ENCODE measurements at regions not wholly inside any gene's neighbourhood (a gene's known extent, or its start where the extent isn't known, plus 50 kb on each side); places are given as distances from the start of the nearest gene placed in this dataset.

DNA sequence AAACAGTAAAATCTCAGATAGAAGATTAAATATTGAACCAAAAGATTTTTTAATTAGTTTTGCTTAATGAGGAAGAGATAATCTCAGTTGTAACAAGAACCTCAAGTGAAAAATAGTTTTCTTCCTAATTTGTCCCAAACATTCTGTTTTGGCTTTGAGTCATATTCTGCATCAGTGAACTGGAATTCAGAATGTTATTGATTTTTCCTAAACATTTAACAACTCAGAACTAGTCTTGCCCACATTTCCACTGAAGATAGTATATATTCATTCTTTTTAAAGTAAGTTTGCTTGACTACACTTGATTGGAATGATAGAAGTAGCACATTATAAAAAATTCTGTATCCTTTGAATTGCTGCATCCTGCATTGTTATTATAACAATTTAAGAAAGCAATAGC, 85.7 kb upstream of the UGP2 start:
- H3K27me3 ChIP-seq (ENCODE audit: insufficient read depth, low read depth, low read length) = no peaks in the 10 kb centered on the region
- H4K20me1 ChIP-seq (ENCODE audit: insufficient read depth) = no peaks in the 10 kb centered on the region
- no peak overlapping the region for H3K4me3 ChIP-seq (ENCODE audit: low read length)
- H3K9ac ChIP-seq (ENCODE audit: low read length) = no peak overlapping the region
- H3K9me2 ChIP-seq (ENCODE audit: insufficient read depth, low read length) = no peaks in the 10 kb centered on the region
- peaks cover 3% of the 10 kb centered on the region for H3K9me3 ChIP-seq (ENCODE audit: low read length)
- H3K36me3 ChIP-seq (ENCODE audit: insufficient read depth, low read length) = no peaks in the 10 kb centered on the region
- no peaks in the 10 kb centered on the region for H3K79me2 ChIP-seq (replicated peaks; ENCODE audit: insufficient read depth, low read length)
- no peak for TF ChIP-seq EP300 (conservative IDR thresholded peaks at IDR 0.05; ENCODE audit: poor library complexity, severe bottlenecking)
- TF ChIP-seq MXI1 (conservative IDR thresholded peaks at IDR 0.05; ENCODE audit: poor library complexity, severe bottlenecking) = no peak
- TF ChIP-seq, protein P1, sequence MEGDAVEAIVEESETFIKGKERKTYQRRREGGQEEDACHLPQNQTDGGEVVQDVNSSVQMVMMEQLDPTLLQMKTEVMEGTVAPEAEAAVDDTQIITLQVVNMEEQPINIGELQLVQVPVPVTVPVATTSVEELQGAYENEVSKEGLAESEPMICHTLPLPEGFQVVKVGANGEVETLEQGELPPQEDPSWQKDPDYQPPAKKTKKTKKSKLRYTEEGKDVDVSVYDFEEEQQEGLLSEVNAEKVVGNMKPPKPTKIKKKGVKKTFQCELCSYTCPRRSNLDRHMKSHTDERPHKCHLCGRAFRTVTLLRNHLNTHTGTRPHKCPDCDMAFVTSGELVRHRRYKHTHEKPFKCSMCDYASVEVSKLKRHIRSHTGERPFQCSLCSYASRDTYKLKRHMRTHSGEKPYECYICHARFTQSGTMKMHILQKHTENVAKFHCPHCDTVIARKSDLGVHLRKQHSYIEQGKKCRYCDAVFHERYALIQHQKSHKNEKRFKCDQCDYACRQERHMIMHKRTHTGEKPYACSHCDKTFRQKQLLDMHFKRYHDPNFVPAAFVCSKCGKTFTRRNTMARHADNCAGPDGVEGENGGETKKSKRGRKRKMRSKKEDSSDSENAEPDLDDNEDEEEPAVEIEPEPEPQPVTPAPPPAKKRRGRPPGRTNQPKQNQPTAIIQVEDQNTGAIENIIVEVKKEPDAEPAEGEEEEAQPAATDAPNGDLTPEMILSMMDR (IDR thresholded peaks at IDR 0.05; ENCODE audit: poor library complexity, severe bottlenecking) = no peak
- TF ChIP-seq POLR2AphosphoS5 (IDR thresholded peaks at IDR 0.05) = no peak
- TF ChIP-seq SMC3 (conservative IDR thresholded peaks at IDR 0.05; ENCODE audit: poor library complexity) = no peak
- no peak for TF ChIP-seq TAF1 (IDR thresholded peaks at IDR 0.05; ENCODE audit: low read depth)
- TF ChIP-seq, protein P2, sequence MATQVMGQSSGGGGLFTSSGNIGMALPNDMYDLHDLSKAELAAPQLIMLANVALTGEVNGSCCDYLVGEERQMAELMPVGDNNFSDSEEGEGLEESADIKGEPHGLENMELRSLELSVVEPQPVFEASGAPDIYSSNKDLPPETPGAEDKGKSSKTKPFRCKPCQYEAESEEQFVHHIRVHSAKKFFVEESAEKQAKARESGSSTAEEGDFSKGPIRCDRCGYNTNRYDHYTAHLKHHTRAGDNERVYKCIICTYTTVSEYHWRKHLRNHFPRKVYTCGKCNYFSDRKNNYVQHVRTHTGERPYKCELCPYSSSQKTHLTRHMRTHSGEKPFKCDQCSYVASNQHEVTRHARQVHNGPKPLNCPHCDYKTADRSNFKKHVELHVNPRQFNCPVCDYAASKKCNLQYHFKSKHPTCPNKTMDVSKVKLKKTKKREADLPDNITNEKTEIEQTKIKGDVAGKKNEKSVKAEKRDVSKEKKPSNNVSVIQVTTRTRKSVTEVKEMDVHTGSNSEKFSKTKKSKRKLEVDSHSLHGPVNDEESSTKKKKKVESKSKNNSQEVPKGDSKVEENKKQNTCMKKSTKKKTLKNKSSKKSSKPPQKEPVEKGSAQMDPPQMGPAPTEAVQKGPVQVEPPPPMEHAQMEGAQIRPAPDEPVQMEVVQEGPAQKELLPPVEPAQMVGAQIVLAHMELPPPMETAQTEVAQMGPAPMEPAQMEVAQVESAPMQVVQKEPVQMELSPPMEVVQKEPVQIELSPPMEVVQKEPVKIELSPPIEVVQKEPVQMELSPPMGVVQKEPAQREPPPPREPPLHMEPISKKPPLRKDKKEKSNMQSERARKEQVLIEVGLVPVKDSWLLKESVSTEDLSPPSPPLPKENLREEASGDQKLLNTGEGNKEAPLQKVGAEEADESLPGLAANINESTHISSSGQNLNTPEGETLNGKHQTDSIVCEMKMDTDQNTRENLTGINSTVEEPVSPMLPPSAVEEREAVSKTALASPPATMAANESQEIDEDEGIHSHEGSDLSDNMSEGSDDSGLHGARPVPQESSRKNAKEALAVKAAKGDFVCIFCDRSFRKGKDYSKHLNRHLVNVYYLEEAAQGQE (IDR thresholded peaks at IDR 0.05; ENCODE audit: borderline replicate concordance) = no peak
- TF ChIP-seq RAD21 (conservative IDR thresholded peaks at IDR 0.05) = no peak
- no peak for TF ChIP-seq EZH2 (IDR thresholded peaks at IDR 0.05; ENCODE audit: borderline replicate concordance, insufficient read depth, low read length, poor library complexity, severe bottlenecking)
- H3K27ac ChIP-seq (ENCODE audit: low read length) = no peak overlapping the region
- no peak overlapping the region for H2AFZ ChIP-seq (ENCODE audit: low read depth, low read length)
- H3K4me2 ChIP-seq (ENCODE audit: low read length) = no peak overlapping the region
- H3F3A ChIP-seq (ENCODE audit: insufficient read depth, low read length, poor library complexity, severe bottlenecking) = no peaks in the 10 kb centered on the region

DNA sequence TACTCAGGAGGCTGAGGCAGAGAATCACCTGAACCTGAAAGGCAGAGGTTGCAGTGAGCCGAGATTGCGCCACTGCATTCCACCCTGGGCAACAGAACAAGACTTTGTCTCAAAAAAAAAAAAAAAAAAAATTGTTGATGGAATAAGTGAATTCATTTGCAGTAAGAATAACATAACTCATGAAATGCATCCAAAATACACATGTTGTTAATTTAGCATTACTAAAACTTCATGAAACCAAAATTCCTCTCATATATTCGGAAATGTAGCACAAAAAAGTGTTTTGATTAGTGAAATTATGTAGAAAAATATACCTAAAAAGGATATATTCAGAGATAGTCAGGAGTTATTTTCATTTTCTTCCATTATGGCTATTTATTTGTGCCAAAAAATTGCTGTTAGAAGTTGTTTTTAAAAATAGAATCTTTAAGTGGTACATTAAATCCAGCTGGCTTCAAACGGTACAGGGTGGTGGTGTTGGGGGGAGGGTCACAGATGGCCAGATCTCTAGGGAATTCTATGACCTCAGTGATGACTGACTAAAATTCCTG, 78.2 kb upstream of the UGP2 start:
- no peak overlapping the region for H2AFZ ChIP-seq (ENCODE audit: low read depth, low read length)
- peaks cover 3% of the 10 kb centered on the region for H3K9me3 ChIP-seq (ENCODE audit: low read length)
- no peaks in the 10 kb centered on the region for H3F3A ChIP-seq (ENCODE audit: insufficient read depth, low read length, poor library complexity, severe bottlenecking)
- H4K20me1 ChIP-seq (ENCODE audit: insufficient read depth) = no peaks in the 10 kb centered on the region
- H3K4me3 ChIP-seq (ENCODE audit: low read length) = no peak overlapping the region
- no peak overlapping the region for H3K27ac ChIP-seq (ENCODE audit: low read length)
- H3K9me2 ChIP-seq (ENCODE audit: insufficient read depth, low read length) = no peaks in the 10 kb centered on the region
- no peaks in the 10 kb centered on the region for H3K36me3 ChIP-seq (ENCODE audit: insufficient read depth, low read length)
- H3K9ac ChIP-seq (ENCODE audit: low read length) = no peak overlapping the region
- H3K79me2 ChIP-seq (replicated peaks; ENCODE audit: insufficient read depth, low read length) = no peaks in the 10 kb centered on the region
- H3K4me2 ChIP-seq (ENCODE audit: low read length) = no peak overlapping the region
- TF ChIP-seq EP300 (conservative IDR thresholded peaks at IDR 0.05; ENCODE audit: poor library complexity, severe bottlenecking) (no peak), SMC3 (conservative IDR thresholded peaks at IDR 0.05; ENCODE audit: poor library complexity) (no peak), TAF1 (IDR thresholded peaks at IDR 0.05; ENCODE audit: low read depth) (no peak), MXI1 (conservative IDR thresholded peaks at IDR 0.05; ENCODE audit: poor library complexity, severe bottlenecking) (no peak), EZH2 (IDR thresholded peaks at IDR 0.05; ENCODE audit: borderline replicate concordance, insufficient read depth, low read length, poor library complexity, severe bottlenecking) (no peak), RAD21 (conservative IDR thresholded peaks at IDR 0.05) (no peak), POLR2AphosphoS5 (IDR thresholded peaks at IDR 0.05) (no peak)
- TF ChIP-seq, protein P1 (IDR thresholded peaks at IDR 0.05; ENCODE audit: poor library complexity, severe bottlenecking) = no peak
- TF ChIP-seq, protein P2 (IDR thresholded peaks at IDR 0.05; ENCODE audit: borderline replicate concordance) = no peak
- H3K27me3 ChIP-seq (ENCODE audit: insufficient read depth, low read depth, low read length) = no peaks in the 10 kb centered on the region

Measured in neural cell (in vitro differentiated cells).